Cardiac fibroblast (primary cell): ENCODE measurements at regions not wholly inside any gene's neighbourhood (a gene's known extent, or its start where the extent isn't known, plus 50 kb on each side); places are given as distances from the start of the nearest gene placed in this dataset.

Experiments used
- DNase-seq, 2 donors: peaks; one replicate each; pipeline versions ENCODE4 v3.0.0 to v3.0.0-alpha.2; 2010; ENCODE audit warnings: low read depth in 2 of 2
- H3K4me3 ChIP-seq, 2 donors: replicated peaks in 1 of 2; 1 replicate in 1 of 2; 2 replicates in 1 of 2; pipeline ENCODE4 v1.5.1; 2011; ENCODE audit warnings: low read depth in 2 of 2, low read length in 2 of 2, mild to moderate bottlenecking in 2 of 2, moderate library complexity in 1 of 2
- CTCF ChIP-seq: IDR thresholded peaks from one replicate; pipeline ENCODE4 v1.5.1; 2011; ENCODE audit warnings: low read depth, mild to moderate bottlenecking, low read length, inconsistent platforms

- no peak overlapping the region for H3K4me3 ChIP-seq
- TF ChIP-seq CTCF = no peak
- no peak for DNase-seq
Measured at GRCh38 chr13:74794582-74794981, 660.4 kb upstream of the KLF12 start.

- TF ChIP-seq CTCF = no peak
- no peak overlapping the region for H3K4me3 ChIP-seq
- peak in 1 of 2 donors; percentile 28 for DNase-seq
Measured at GRCh38 chr13:74794147-74794546, 659.9 kb upstream of the KLF12 start.

- no peak for DNase-seq
- H3K4me3 ChIP-seq = no peak overlapping the region
- no peak for TF ChIP-seq CTCF
Measured at GRCh38 chr13:74784959-74785358, 650.8 kb upstream of the KLF12 start.

- no peak overlapping the region for H3K4me3 ChIP-seq
- DNase-seq = peak; percentile 30 to 53
- TF ChIP-seq CTCF = no peak
Measured at GRCh38 chr13:74778946-74779345, 644.7 kb upstream of the KLF12 start.

GRCh38 chr13:74778087-74778486, 643.9 kb upstream of the KLF12 start:
- DNase-seq = no peak
- no peak for TF ChIP-seq CTCF
- H3K4me3 ChIP-seq = no peak overlapping the region

- TF ChIP-seq CTCF = no peak
- DNase-seq = peak; percentile 50 to 91
- H3K4me3 ChIP-seq = no peak overlapping the region
Measured at GRCh38 chr13:74774264-74774663, 640.1 kb upstream of the KLF12 start.

- peak in 1 of 2 donors; percentile 32 for DNase-seq
- TF ChIP-seq CTCF = no peak
- no peak overlapping the region for H3K4me3 ChIP-seq
Measured at GRCh38 chr13:74773248-74773647, 639.0 kb upstream of the KLF12 start.
